IMR-90 (cell line): ENCODE measurements at regions not wholly inside any gene's neighbourhood (a gene's known extent, or its start where the extent isn't known, plus 50 kb on each side); places are given as distances from the start of the nearest gene placed in this dataset.

Source experiments
- ATAC-seq: fragments of 200-7000 bp; cut with Tn5 transposase; 2 replicates; pipeline ENCODE4 v1.9.1; 2020; ENCODE audit warnings: low read depth, mild to moderate bottlenecking, moderate library complexity
- BruUV-seq: library from RNA; stranded (reverse); fragments of 400-500 nt; replicated peaks from 2 replicates; lab custom pipeline; 2021; lab: Mats Ljungman, UMichigan
- CTCF ChIA-PET: fragments of 300-600 bp; formaldehyde crosslinking; extraction: SDS; loops from one replicate; lab custom pipeline; 2021; ENCODE audit warnings: antibody characterized with exemption; lab: Yijun Ruan, JAX
- POLR2A ChIA-PET: fragments of 300-600 bp; sonication (Branson Sonifier 250); formaldehyde crosslinking; loops from one replicate; lab custom pipeline; 2022; ENCODE audit warnings: antibody characterized with exemption; ENCODE audit not compliant: unreplicated experiment; lab: Charles Lee
- DNase-seq: peaks from one replicate; pipeline ENCODE4 v3.0.0; 2013
- H2AFZ ChIP-seq: replicated peaks from 2 replicates; pipeline ENCODE3; 2013; ENCODE audit warnings: low read length, mild to moderate bottlenecking; ENCODE audit not compliant: poor library complexity
- H2AK5ac ChIP-seq: 2 replicates; pipeline ENCODE4 v1.6.1; 2013; ENCODE audit warnings: low read depth, low read length, inconsistent platforms
- H2AK9ac ChIP-seq: replicated peaks from 2 replicates; pipeline ENCODE3; 2013; ENCODE audit warnings: mild to moderate bottlenecking, low read depth, low read length, moderate library complexity; ENCODE audit not compliant: poor library complexity
- H2BK120ac ChIP-seq: 2 replicates; pipeline ENCODE4 v1.6.1; 2013; ENCODE audit warnings: low read depth, low read length, inconsistent platforms
- H2BK15ac ChIP-seq: 3 replicates; pipeline ENCODE4 v1.6.1; 2013; ENCODE audit warnings: low read depth, low read length, inconsistent platforms
- H2BK20ac ChIP-seq: 2 replicates; pipeline ENCODE4 v1.6.1; 2013; ENCODE audit warnings: low read depth, mild to moderate bottlenecking, inconsistent platforms, low read length, moderate library complexity
- H2BK5ac ChIP-seq: 2 replicates; pipeline ENCODE4 v1.6.1; 2013; ENCODE audit warnings: mild to moderate bottlenecking, low read depth, low read length, inconsistent platforms; ENCODE audit not compliant: poor library complexity, severe bottlenecking
- H3K14ac ChIP-seq: replicated peaks from 2 replicates; pipeline ENCODE4 v1.6.1; 2013; ENCODE audit warnings: low read depth, low read length, inconsistent platforms
- H3K18ac ChIP-seq: 2 replicates; pipeline ENCODE4 v1.6.1; 2013; ENCODE audit warnings: low read depth, low read length, control low read depth
- H3K23ac ChIP-seq: 2 replicates; pipeline ENCODE4 v1.6.1; 2013; ENCODE audit warnings: low read depth, low read length, inconsistent platforms
- H3K27ac ChIP-seq: 2 replicates; pipeline ENCODE4 v1.5.1; 2013; ENCODE audit warnings: mild to moderate bottlenecking, control low read depth, low read length; ENCODE audit not compliant: insufficient read depth
- H3K27me3 ChIP-seq: 2 replicates; pipeline ENCODE4 v1.6.1; 2013; ENCODE audit warnings: low read length; ENCODE audit not compliant: control insufficient read depth, insufficient read depth
- H3K36me3 ChIP-seq: 2 replicates; pipeline ENCODE4 v1.6.1; 2013; ENCODE audit warnings: low read length, mixed read lengths; ENCODE audit not compliant: control insufficient read depth, insufficient read depth
- H3K4ac ChIP-seq: 2 replicates; pipeline ENCODE4 v1.6.1; 2013; ENCODE audit warnings: low read depth, low read length, inconsistent platforms
- H3K4me1 ChIP-seq: 2 replicates; pipeline ENCODE4 v1.6.1; 2013; ENCODE audit warnings: low read length, mixed read lengths; ENCODE audit not compliant: control insufficient read depth, insufficient read depth
- H3K4me2 ChIP-seq: 2 replicates; pipeline ENCODE4 v1.6.1; 2013; ENCODE audit warnings: low read depth, mild to moderate bottlenecking, control low read depth, low read length, moderate library complexity
- H3K4me3 ChIP-seq: 2 replicates; pipeline ENCODE4 v1.5.1; 2013; ENCODE audit warnings: low read depth, mild to moderate bottlenecking, control low read depth, low read length, moderate library complexity; ENCODE audit not compliant: insufficient read depth
- H3K56ac ChIP-seq: 2 replicates; pipeline ENCODE4 v1.6.1; 2013; ENCODE audit warnings: low read length, inconsistent platforms; ENCODE audit not compliant: insufficient read depth; ENCODE audit errors: extremely low read depth
- H3K79me1 ChIP-seq, 2 experiments: 2 replicates each; pipeline ENCODE4 v1.6.1; 2013; ENCODE audit warnings: low read length in 2 of 2, inconsistent platforms in 1 of 2, low read depth in 1 of 2
- H3K9ac ChIP-seq: 2 replicates; pipeline ENCODE4 v1.6.1; 2013; ENCODE audit warnings: low read depth, low read length, control low read depth
- H3K9me1 ChIP-seq: 2 replicates; pipeline ENCODE4 v1.6.1; 2013; ENCODE audit warnings: low read length, inconsistent platforms; ENCODE audit not compliant: insufficient read depth
- H3K9me3 ChIP-seq: 2 replicates; pipeline ENCODE4 v1.6.1; 2013; ENCODE audit warnings: low read length; ENCODE audit not compliant: control insufficient read depth, insufficient read depth
- H4K20me1 ChIP-seq: 2 replicates; pipeline ENCODE4 v1.6.1; 2013; ENCODE audit warnings: low read length, inconsistent platforms; ENCODE audit not compliant: insufficient read depth
- H4K5ac ChIP-seq: 2 replicates; pipeline ENCODE4 v1.6.1; 2013; ENCODE audit warnings: mild to moderate bottlenecking, low read depth, low read length, control low read depth
- H4K8ac ChIP-seq, 2 experiments: 2 replicates each; pipeline ENCODE4 v1.6.1; 2013; ENCODE audit warnings: low read depth in 2 of 2, low read length in 2 of 2, control low read depth in 1 of 2, inconsistent platforms in 1 of 2
- H4K91ac ChIP-seq: 2 replicates; pipeline ENCODE4 v1.6.1; 2013; ENCODE audit warnings: low read depth, low read length, inconsistent platforms; ENCODE audit not compliant: insufficient read depth
- CHD1 ChIP-seq: IDR thresholded peaks from 2 replicates; pipeline ENCODE4 v1.6.1; 2012; ENCODE audit warnings: low read depth, low read length, improper control_type of control experiment
- MXI1 ChIP-seq: IDR thresholded peaks from 2 replicates; pipeline ENCODE4 v1.6.1; 2012; ENCODE audit warnings: low read depth, mild to moderate bottlenecking, low read length, moderate library complexity, borderline replicate concordance
- RFX5 ChIP-seq: IDR thresholded peaks from 2 replicates; pipeline ENCODE4 v1.8.0; 2012; ENCODE audit warnings: low read depth, mild to moderate bottlenecking, low read length, moderate library complexity
- WGBS, 2 experiments: methylation state at CpG; one replicate each; pipeline versions ENCODE4 v1.1.5 to v1.1.7; 2013; ENCODE audit warnings: missing lambda C conversion rate in 2 of 2; ENCODE audit not compliant: insufficient read length in 1 of 2; ENCODE audit errors: extremely low coverage in 2 of 2; 5-methylcytosine and 5-hydroxymethylcytosine counted together
- dilution Hi-C: fragments of 300-500 bp; cut with HindIII; formaldehyde crosslinking; loops from one replicate; pipeline ENCODE4 v1.14.3; 2018; ENCODE audit warnings: low sequenced_read_pairs; ENCODE audit not compliant: unreplicated experiment
- in situ Hi-C: fragments of 300-500 bp; cut with MboI; formaldehyde crosslinking; loops from 3 replicates; pipeline ENCODE4 v1.14.3; 2019; ENCODE audit warnings: low sequenced_read_pairs, inconsistent platforms, mixed read lengths
- intact Hi-C: fragments of 100-400 bp; cut with micrococcal nuclease; formaldehyde crosslinking; loops from 2 replicates; pipeline ENCODE4 v1.10.0; 2022

GRCh38 chr9:106600955-106601560 is 261.9 kb upstream of the ZNF462 start:
- Histone ChIP-seq H2BK20ac (no peak overlapping the region), H4K20me1 (no peaks in the 10 kb centered on the region), H3K9ac (no peak overlapping the region), H3K14ac (no peak overlapping the region), H2AK5ac (no peak overlapping the region), H4K8ac (no peak overlapping the region), H2AFZ (no peak overlapping the region), H3K9me1 (no peaks in the 10 kb centered on the region), H3K36me3 (no peaks in the 10 kb centered on the region), H3K4ac (no peak overlapping the region), H3K4me3 (no peak overlapping the region), H3K18ac (no peak overlapping the region), H3K27ac (no peak overlapping the region), H4K91ac (no peak overlapping the region), H3K56ac (no peak overlapping the region), H2AK9ac (no peak overlapping the region), H3K79me1 (no peaks in the 10 kb centered on the region), H2BK15ac (no peak overlapping the region), H4K5ac (no peak overlapping the region), H3K4me2 (no peak overlapping the region), H2BK5ac (no peak overlapping the region), H2BK120ac (no peak overlapping the region), H3K27me3 (no peaks in the 10 kb centered on the region), H3K4me1 (no peaks in the 10 kb centered on the region), H3K9me3 (peaks cover 6% of the 10 kb centered on the region), H3K23ac (no peak overlapping the region)
- BruUV-seq = no TSS peak
- in situ Hi-C loops = no loop called here
- no peak for DNase-seq
- ChIA-PET CTCF (no interaction called here), POLR2A (no interaction called here)
- no CpG with 5 or more reads among the region's 4 CpGs for WGBS, 2 experiments
- dilution Hi-C loops = no loop called here
- intact Hi-C loops = no loop called here
- no peak for ATAC-seq
- no peak for TF ChIP-seq RFX5
- TF ChIP-seq CHD1 = no peak
- TF ChIP-seq MXI1 = no peak
